ENCODE measurements at regions not wholly inside any gene's neighbourhood (a gene's known extent, or its start where the extent isn't known, plus 50 kb on each side); places are given as distances from the start of the nearest gene placed in this dataset.

GRCh38 chr6:133610227-133610840 is 278.6 kb upstream of the TCF21 start:
- Histone ChIP-seq H3K4me3 (no peak overlapping the region), H3K9me3 (replicated peaks in 1 of 3) (no peaks in the 10 kb centered on the region), H3K27ac (no peak overlapping the region), H3K36me3 (replicated peaks in 1 of 2) (no peaks in the 10 kb centered on the region), H3K4me1 (replicated peaks in 1 of 2) (no peaks in the 10 kb centered on the region), H3K27me3 (no peaks in the 10 kb centered on the region)
- TF ChIP-seq CTCF (IDR thresholded peaks at IDR 0.05) = no peak
- no peak for TF ChIP-seq POLR2A (IDR thresholded peaks at IDR 0.05)
- WGBS, 4 donors = 46 to 63% (median 56%) methylated on average over 2 of the region's 2 CpGs
- intact Hi-C loops (cut with DNase I) = no loop called here
- no peak for DNase-seq

- Histone ChIP-seq H3K4me3 (no peak overlapping the region), H3K36me3 (replicated peaks in 1 of 2) (no peaks in the 10 kb centered on the region), H3K27ac (no peak overlapping the region), H3K4me1 (replicated peaks in 1 of 2) (no peaks in the 10 kb centered on the region), H3K27me3 (no peaks in the 10 kb centered on the region), H3K9me3 (replicated peaks in 1 of 3) (no peaks in the 10 kb centered on the region)
- WGBS, 4 donors = 54 to 62% (median 58%) methylated on average over 3 of the region's 3 CpGs
- no peak for DNase-seq
- intact Hi-C loops (cut with DNase I) = no loop called here
- TF ChIP-seq POLR2A (IDR thresholded peaks at IDR 0.05) (no peak), CTCF (IDR thresholded peaks at IDR 0.05) (no peak)
Measured at GRCh38 chr6:133610971-133611370, 277.9 kb upstream of the TCF21 start.

- no peaks in the 10 kb centered on the region for H3K9me3 ChIP-seq (replicated peaks in 1 of 3)
- intact Hi-C loops (cut with DNase I) = no loop called here
Measured at GRCh38 chr6:133612459-133612858, 276.5 kb upstream of the TCF21 start.

DNA sequence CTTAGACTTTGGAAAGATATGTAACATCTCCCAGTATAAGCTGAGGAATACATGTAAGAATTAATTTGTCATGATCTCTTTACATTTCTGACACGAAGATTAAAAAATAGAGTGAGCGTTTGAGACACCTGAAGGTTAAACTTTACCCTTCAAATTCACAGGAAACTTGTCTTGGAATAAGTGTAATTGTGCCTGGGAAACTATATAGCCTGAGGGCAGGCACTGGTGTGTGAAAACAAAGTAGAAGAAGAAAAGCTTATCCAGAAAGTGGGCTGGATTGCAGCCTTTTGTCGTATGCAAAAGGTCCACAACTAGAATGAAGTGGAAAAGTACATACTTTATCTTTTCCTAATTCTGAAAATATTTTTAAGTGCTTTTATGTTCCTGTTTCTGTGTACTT is 275.7 kb upstream of the TCF21 start:
- intact Hi-C loops (cut with DNase I) = no loop called here
- Histone ChIP-seq H3K9me3 (replicated peaks in 1 of 3) (no peaks in the 10 kb centered on the region), H3K27me3 (no peaks in the 10 kb centered on the region), H3K4me1 (replicated peaks in 1 of 2) (no peaks in the 10 kb centered on the region), H3K36me3 (replicated peaks in 1 of 2) (no peaks in the 10 kb centered on the region), H3K4me3 (no peak overlapping the region), H3K27ac (no peak overlapping the region)
- DNase-seq = no peak
- no peak for TF ChIP-seq POLR2A (IDR thresholded peaks at IDR 0.05)
- TF ChIP-seq CTCF (IDR thresholded peaks at IDR 0.05) = no peak
- 56 to 63% (median 61%) methylated on average over 3 of the region's 3 CpGs for WGBS, 4 donors

More at GRCh38 chr6:133612459-133612858, 276.5 kb upstream of the TCF21 start:
- no peak for DNase-seq
- Histone ChIP-seq H3K36me3 (replicated peaks in 1 of 2) (no peaks in the 10 kb centered on the region), H3K4me1 (replicated peaks in 1 of 2) (no peaks in the 10 kb centered on the region), H3K27ac (no peak overlapping the region), H3K4me3 (no peak overlapping the region), H3K27me3 (no peaks in the 10 kb centered on the region)
- TF ChIP-seq CTCF (IDR thresholded peaks at IDR 0.05) = no peak

Measured in adrenal gland (tissue), 9 donors.